Adrenal gland (tissue), 9 donors: ENCODE measurements at regions not wholly inside any gene's neighbourhood (a gene's known extent, or its start where the extent isn't known, plus 50 kb on each side); places are given as distances from the start of the nearest gene placed in this dataset.

Experiments
- DNase-seq, 7 donors: peaks; one replicate each; pipeline ENCODE4 v3.0.0-alpha.2; 2019 to 2020
- H3K27ac ChIP-seq, 5 donors: fragments of 200-600 bp; sonication (generic) in 4 of 5; 1 replicate in 3 of 5; 2 replicates in 2 of 5; pipeline versions ENCODE4 v1.5.1 to v1.8.0; 2016 to 2020; ENCODE audit warnings: mild to moderate bottlenecking in 1 of 5
- H3K27me3 ChIP-seq: fragments of 200-600 bp; 2 replicates; pipeline ENCODE4 v1.8.0; 2021
- H3K36me3 ChIP-seq, 2 donors: fragments of 200-600 bp; replicated peaks in 1 of 2; 1 replicate in 1 of 2; 2 replicates in 1 of 2; pipeline versions ENCODE4 v1.5.1 to v1.8.0; 2018 to 2022
- H3K4me1 ChIP-seq, 2 donors: fragments of 200-600 bp; replicated peaks in 1 of 2; 1 replicate in 1 of 2; 2 replicates in 1 of 2; pipeline versions ENCODE4 v1.5.1 to v1.8.0; 2018 to 2021
- H3K4me3 ChIP-seq, 4 donors: fragments of 200-600 bp; sonication (generic) in 3 of 4; one replicate each; pipeline ENCODE4 v1.5.1; 2016 to 2018
- H3K9me3 ChIP-seq, 3 donors: fragments of 200-600 bp; sonication (generic) in 1 of 3; replicated peaks in 1 of 3; 1 replicate in 2 of 3; 2 replicates in 1 of 3; pipeline versions ENCODE4 v1.5.1 to v1.8.0; 2016 to 2021
- POLR2A ChIP-seq, 2 donors: fragments of 450-650 bp; IDR thresholded peaks; one replicate each; pipeline ENCODE4 v1.6.1; 2017; ENCODE audit warnings: antibody characterized with exemption in 2 of 2, mild to moderate bottlenecking in 2 of 2, moderate library complexity in 1 of 2
- WGBS, 4 donors: extraction: QIAGEN DNeasy Blood & Tissue Kit in 2 of 4; methylation state at CpG; one replicate each; pipeline versions ENCODE4 v1.1.5 to v1.1.7; 2013 to 2017; 5-methylcytosine and 5-hydroxymethylcytosine counted together
- intact Hi-C, 2 donors: fragments of 100-400 bp; cut with DNase I; formaldehyde crosslinking; loops; one replicate each; pipeline versions ENCODE4 v1.14.1 to v1.15.0; 2022 to 2023
- TF ChIP-seq, protein P1 (sequence below), 6 experiments: fragments of 450-650 bp in 4 of 6; fragments of 200-600 bp in 2 of 6; sonication (generic) in 1 of 6; IDR thresholded peaks; 1 replicate in 5 of 6; 2 replicates in 1 of 6; pipeline versions ENCODE4 v1.5.1 to v1.8.0; 2016 to 2021; ENCODE audit warnings: antibody characterized with exemption in 6 of 6, mild to moderate bottlenecking in 2 of 6, moderate library complexity in 1 of 6
- donor health status: healthy with polysubstance abuse.
- donor health status: Bipolar disorder and iron deficiency.
- donor health status: DM: yes; HTN: yes; CAD: no.
- donor health status: DM: no; HTN: no; CAD: no.
- donor health status: DM: no; HTN: no; CAD: no.

DNA sequence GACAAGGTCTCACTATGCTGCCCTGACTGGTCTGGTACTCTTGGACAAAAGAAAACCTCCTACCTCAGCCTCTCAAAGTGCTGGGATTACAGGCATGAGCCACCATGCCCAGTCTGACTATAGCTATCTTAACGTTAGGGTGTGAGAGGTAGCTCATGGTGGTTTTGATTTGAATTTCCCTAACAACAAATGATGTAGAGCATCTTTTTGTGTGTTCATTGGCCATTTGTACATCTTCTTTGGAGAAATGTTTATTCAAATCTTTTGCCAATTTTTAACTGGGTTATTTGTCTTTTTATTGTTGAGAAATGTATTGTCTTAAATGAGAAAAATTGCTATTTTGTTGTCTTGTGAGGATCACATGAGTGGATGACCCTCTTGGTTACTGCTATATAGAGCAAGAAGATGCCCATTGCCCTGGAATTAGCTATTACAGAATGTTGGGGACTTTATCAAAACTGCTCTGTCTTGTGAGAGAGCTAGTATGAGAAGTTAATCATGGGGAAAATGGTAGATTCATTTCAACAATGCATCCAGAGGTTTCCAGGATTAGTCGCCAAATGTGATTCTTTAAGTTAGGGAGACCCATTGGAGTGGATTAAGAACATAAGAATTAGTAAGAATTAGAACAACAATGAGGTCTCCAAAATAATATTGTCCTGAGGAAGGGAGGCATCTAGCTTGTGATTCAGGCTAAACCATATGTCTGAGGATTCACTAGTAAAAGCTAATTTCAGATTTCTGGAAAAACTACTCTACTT is 124.3 kb upstream of the MOCS2 start:
- Histone ChIP-seq H3K27ac (no peak overlapping the region), H3K4me1 (no peaks in the 10 kb centered on the region), H3K27me3 (no peaks in the 10 kb centered on the region), H3K4me3 (no peak overlapping the region), H3K36me3 (no peaks in the 10 kb centered on the region), H3K9me3 (no peaks in the 10 kb centered on the region)
- DNase-seq = no peak
- no peak for TF ChIP-seq POLR2A (IDR thresholded peaks at IDR 0.05)
- TF ChIP-seq, protein P1, sequence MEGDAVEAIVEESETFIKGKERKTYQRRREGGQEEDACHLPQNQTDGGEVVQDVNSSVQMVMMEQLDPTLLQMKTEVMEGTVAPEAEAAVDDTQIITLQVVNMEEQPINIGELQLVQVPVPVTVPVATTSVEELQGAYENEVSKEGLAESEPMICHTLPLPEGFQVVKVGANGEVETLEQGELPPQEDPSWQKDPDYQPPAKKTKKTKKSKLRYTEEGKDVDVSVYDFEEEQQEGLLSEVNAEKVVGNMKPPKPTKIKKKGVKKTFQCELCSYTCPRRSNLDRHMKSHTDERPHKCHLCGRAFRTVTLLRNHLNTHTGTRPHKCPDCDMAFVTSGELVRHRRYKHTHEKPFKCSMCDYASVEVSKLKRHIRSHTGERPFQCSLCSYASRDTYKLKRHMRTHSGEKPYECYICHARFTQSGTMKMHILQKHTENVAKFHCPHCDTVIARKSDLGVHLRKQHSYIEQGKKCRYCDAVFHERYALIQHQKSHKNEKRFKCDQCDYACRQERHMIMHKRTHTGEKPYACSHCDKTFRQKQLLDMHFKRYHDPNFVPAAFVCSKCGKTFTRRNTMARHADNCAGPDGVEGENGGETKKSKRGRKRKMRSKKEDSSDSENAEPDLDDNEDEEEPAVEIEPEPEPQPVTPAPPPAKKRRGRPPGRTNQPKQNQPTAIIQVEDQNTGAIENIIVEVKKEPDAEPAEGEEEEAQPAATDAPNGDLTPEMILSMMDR (IDR thresholded peaks at IDR 0.05) = no peak
- intact Hi-C loops = no loop called here
- WGBS, 4 donors = 44 to 76% (median 64%) methylated on average over 2 of the region's 2 CpGs

DNA sequence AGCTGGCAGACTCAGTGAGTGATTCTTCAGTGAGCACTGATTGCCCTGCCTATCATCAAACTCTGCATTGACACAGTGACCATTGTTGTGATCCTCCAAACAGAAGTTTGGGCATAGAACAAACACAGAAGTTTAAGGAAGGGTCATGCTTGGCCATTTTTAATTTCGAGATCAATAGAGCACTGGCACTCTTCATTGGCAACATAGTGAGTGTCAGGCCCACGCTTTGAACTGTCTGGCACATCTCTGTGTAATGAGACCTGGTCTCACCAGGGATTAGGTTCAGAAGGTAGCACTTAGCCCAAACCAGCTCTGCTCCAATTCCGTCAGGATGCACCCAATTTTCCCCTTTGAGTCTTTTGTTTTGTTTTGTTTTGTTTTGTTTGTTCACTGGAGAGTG is 127.1 kb upstream of the MOCS2 start:
- 86 to 91% (median 88%) methylated on average over 3 of the region's 3 CpGs for WGBS, 4 donors
- no peak overlapping the region for H3K27ac ChIP-seq
- no peaks in the 10 kb centered on the region for H3K36me3 ChIP-seq
- no peaks in the 10 kb centered on the region for H3K9me3 ChIP-seq
- intact Hi-C loops = no loop called here
- no peak overlapping the region for H3K4me3 ChIP-seq
- no peaks in the 10 kb centered on the region for H3K4me1 ChIP-seq
- no peak for DNase-seq
- TF ChIP-seq, protein P1 (IDR thresholded peaks at IDR 0.05) = no peak
- no peak for TF ChIP-seq POLR2A (IDR thresholded peaks at IDR 0.05)
- H3K27me3 ChIP-seq = no peaks in the 10 kb centered on the region

DNA sequence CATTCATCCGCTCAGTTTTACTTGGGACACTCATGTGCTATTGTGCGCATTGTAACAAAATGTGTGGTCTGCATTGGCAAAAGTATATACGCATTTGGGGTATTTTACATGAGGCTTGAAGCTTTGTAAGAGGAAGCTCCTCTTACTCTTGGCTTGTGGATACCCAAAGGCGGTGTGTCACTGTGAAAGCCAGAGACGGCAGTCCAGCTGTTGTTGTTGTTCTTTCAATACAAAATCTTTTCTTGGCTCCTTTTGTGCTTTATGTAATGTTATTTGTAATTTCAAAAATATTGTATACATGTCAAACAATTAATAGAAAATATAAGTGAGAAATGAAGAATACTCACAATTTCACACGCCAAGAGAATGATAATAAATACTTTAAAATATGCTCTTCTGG is 128.3 kb upstream of the MOCS2 start:
- no peak overlapping the region for H3K4me3 ChIP-seq
- no peaks in the 10 kb centered on the region for H3K9me3 ChIP-seq
- TF ChIP-seq, protein P1 (IDR thresholded peaks at IDR 0.05) = no peak
- no peaks in the 10 kb centered on the region for H3K36me3 ChIP-seq
- H3K27ac ChIP-seq = no peak overlapping the region
- intact Hi-C loops = no loop called here
- no peaks in the 10 kb centered on the region for H3K4me1 ChIP-seq
- 52 to 83% (median 75%) methylated on average over 5 to 6 of the region's 6 CpGs for WGBS, 4 donors
- no peak for DNase-seq
- no peaks in the 10 kb centered on the region for H3K27me3 ChIP-seq

DNA sequence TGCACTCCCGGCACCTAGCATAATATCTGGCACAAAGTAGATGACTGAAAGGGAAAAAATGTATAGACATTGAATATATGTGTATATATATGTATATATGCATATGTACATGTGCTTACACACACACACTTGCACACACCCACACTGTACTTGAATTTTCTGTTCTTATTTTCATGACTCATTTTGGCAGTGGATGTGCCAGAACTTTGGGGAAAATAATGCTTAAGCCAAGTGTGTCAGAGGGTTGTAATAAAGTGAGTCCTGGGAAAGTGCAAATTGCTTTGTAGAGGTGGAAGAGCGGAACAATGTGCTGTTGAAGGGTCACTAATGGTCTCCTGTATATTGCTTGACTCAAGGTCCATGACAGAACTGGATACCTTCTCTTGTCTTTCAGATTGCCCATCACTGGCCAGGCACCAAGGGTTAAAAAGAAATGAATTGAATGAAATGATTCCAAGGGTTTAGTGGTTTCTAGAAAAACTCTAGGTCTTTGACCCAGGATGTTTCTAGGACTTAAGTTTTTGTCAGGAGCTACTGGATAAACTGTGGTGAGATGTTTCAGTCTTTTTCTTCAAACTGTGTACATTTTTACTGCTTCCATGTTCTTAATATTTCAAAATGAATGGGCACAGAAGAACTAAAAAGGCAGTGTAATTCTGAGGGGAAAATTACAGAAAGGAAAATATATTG is 129.9 kb upstream of the MOCS2 start:
- H3K4me1 ChIP-seq = no peaks in the 10 kb centered on the region
- 94 to 96% (median 95%) methylated on average over 2 of the region's 2 CpGs for WGBS, 4 donors
- no peak overlapping the region for H3K27ac ChIP-seq
- H3K4me3 ChIP-seq = no peak overlapping the region
- no peaks in the 10 kb centered on the region for H3K27me3 ChIP-seq
- no peaks in the 10 kb centered on the region for H3K9me3 ChIP-seq
- no peaks in the 10 kb centered on the region for H3K36me3 ChIP-seq
- DNase-seq = no peak
- no peak for TF ChIP-seq POLR2A (IDR thresholded peaks at IDR 0.05)
- TF ChIP-seq, protein P1 (IDR thresholded peaks at IDR 0.05) = no peak
- intact Hi-C loops = no loop called here
